ENCODE measurements at regions not wholly inside any gene's neighbourhood (a gene's known extent, or its start where the extent isn't known, plus 50 kb on each side); places are given as distances from the start of the nearest gene placed in this dataset.
"Not testable (repeated sequence)": the region's sequence is repeated elsewhere in the genome, so short reads cannot be mapped to it uniquely, and the experiment has no call there.

DNA sequence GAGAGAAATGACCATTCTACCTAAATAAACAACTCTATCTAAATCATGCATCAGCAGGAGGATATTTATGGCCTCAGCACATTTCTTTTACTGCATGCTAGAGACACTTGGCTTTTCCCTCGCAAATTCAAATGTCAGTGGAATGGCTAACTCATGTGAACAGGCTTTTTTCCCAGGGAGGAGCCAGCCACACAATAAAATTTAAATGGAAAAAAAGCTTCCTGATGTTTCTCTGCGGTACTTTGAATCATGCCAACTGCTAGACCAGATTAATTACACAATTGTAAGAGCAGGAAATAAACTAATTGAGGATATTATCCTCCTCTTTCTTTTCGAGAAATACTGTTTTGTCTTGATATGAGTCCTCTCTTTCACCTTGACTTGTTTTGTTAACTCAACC lies 676.3 kb downstream of the IRS1 start:
- no peak for DNase-seq (ENCODE audit: low spot score)

DNA sequence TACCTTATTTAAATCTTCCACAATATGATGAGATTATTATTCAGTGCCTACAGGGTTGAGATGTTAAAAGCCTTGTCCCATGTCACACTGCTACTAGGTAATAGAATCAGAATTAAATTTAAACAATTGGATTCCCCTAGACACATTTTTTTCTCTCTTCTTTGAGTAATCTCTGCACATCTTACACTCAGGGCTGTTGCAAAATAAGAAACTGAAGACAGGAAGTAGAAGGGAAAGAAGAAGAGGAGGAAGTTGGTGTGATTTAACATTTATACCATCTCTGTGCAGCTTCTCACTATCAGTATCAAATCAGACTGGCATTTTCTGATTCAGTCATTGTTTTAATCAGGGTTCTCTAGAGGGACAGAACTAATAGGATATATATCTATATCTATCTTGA lies 677.6 kb downstream of the IRS1 start:
- DNase-seq (ENCODE audit: low spot score): no peak

DNA sequence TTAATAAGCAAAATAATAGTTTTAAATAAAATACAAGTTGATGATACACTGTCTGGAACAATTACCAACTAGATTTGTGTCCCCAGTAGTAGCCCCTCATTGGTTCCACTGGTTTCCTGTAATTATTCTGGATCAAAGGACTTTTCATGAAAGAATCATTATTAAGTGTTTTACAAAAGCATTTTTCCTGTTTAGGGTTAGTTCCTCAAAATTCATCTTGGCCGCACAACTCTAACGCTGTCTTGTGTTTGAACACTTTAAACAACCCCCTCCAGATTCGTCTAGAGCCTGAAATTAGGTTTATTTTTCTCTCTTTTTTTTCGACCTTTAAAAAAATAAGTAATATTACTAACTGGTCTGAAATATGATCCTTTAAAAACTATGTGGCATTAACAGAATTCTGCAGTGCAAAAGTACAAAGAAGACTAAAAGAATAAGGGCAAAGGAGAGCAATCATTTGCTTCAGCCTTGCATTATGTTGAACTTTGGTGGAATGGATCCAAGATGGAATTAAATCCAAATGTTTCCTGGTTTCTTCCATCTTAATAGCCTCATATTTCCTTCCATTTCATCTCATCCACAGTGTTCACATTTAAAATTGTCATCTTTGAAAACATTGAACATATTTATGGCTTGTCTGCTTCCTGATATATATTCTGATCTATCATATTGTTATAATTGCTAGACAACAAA lies 678.4 kb downstream of the IRS1 start:
- no peak for DNase-seq (ENCODE audit: low spot score)

DNA sequence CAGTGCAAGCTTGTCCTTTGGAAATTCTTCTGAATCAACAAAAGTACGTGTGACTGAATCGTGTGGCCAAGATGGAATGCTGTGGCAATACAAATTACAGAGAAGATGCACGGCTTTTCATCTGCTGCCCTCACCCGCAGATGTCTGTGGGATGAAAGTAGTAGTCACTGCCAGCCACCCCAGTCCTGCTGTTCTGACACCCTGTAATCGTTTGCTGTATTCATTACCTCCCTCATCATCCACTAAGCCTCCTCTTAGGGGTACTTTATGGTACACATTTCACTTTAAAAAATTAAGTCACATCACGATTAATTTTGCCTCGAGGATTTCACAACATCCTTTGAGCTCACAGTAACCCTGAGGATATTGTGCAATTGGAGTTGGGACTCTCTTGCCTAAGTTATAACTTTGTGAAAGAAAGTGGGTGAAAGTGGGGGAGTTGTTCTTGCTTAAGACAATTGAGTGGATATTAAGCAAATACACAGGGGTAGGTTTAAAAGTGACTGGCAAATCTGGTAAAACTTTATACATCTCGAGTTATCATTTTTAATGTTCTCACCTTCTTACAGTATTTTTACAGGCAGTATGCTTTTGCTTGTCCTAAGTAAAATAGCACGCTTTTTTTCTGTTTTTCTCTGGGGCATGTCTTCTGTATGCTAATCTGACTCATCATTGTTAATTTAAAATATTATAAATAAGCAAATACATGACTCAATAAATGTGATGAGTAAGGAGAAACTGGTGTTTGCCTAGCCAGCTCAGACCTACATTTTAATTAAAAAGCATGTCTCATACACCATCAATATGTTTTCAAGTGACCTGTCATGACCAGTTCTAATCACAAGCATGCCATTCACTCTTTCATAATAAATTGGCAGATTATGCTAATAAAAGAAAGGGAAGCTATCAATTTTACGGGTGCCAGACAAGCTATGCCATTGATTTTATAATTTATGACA lies 680.9 kb downstream of the IRS1 start:
- DNase-seq (ENCODE audit: low spot score): no peak

DNA sequence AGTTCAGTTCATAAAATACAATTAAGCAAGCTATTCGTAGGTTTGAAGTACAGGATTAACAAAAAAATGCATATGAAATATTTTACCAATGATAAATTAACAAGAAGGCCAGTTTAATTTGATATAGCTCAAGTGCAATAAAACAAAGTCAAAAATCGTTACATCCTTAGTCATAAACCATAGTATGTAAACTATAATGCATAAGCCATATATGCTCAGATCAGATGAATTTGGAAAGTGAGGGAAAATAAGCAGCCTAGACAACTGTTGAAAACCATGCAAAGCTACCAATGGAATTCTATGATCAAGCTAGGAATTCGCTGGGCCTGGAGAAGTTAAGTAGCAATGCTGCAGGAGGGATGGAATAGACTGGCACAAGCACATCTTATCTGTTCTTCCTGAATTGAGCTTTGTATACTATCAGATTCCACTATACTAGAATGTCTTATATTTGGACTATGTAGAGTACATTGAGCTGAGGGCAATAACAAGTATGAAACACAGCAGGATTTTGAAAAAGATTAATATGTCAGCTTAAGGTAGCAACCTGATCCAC lies 682.0 kb downstream of the IRS1 start:
- DNase-seq (ENCODE audit: low spot score): no peak

DNA sequence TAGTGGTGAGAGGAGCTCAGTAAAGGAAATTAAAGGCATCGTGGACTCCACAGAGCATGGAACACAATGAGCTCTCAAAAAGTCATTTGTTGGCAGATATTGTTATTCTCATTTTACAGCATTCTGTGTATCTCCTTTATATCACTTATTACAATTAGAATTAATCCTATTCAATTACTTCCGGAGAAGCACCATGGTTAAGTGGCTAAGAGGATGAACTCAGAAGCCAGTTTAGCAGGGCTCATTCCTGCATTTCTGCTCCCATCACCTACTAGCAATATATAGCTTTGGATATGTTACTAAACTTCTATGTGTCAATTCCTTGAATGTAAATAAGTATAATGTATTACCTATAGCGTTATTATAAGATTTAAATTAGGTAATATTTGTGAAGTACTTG lies 683.3 kb downstream of the IRS1 start:
- DNase-seq (ENCODE audit: low spot score): no peak

DNA sequence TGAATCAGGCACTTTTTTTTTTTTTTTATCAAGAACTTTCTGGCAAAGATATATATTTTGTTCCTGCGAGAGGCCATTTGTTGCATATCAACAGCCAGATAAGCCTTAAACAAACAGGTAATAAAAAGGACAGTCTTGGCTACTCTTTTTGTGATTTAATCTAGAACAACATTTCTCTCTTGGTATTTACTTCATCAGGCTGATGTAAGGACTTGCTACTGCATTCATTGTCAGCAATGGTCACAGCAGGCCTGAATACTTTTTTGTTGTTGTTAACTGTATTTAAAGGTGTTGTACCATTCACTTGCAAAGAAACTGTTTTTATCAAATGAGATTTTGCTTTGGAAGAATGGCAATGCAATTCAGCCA lies 683.8 kb downstream of the IRS1 start:
- no peak for DNase-seq (ENCODE audit: low spot score)

DNA sequence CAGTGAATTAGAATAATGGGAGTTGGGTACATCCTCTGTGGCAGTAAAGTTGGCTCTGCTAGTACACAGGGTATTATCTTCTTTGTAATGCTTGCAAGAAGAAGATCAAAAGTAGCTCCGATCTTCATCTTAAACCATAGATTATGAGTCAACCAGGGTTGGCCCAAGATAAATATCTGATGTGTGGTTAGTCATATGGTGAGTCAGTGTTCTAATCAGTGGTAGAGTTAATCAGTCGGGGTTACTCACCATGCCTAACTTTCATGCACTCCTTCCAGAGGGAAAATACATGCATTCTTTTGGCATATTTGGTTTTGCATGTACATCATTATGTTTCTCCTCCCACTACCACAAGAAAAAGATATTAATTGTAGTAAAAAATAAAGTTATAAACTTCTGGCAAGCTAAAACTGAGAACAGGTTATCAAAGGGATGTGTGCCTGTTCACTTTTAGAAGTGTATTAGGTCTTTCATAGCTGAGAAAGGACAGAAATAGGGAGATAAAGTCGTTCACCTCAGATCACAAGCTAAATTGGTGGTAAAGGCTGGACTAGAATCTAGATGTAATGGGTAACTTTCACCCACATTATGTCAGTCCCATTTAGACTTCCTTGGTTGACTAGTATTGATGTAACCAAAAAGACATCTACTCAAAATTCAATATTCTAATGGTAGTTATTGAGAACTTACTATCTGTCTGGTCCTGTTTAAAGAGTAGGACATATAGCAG lies 684.4 kb downstream of the IRS1 start:
- no peak for DNase-seq (ENCODE audit: low spot score)

DNA sequence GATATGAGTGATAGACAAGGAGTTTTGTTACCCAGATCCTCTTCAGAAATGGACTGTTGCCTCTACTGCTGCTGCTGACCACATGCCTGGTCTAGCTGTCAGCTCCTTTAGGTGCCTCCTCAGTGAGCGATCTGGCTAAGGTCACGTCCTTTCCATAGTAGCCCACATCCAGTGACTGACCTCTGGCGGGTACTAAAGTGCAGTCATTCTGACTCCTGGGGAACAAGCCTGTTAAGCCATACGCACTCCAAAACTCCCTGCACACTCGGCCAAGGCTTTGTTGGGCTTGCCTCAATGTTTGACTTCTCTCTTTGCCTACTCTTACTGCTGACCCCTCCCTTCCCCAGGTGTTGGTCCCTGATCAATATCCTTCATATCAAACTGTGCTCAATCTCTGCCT lies 685.2 kb downstream of the IRS1 start:
- DNase-seq (ENCODE audit: low spot score): no peak

DNA sequence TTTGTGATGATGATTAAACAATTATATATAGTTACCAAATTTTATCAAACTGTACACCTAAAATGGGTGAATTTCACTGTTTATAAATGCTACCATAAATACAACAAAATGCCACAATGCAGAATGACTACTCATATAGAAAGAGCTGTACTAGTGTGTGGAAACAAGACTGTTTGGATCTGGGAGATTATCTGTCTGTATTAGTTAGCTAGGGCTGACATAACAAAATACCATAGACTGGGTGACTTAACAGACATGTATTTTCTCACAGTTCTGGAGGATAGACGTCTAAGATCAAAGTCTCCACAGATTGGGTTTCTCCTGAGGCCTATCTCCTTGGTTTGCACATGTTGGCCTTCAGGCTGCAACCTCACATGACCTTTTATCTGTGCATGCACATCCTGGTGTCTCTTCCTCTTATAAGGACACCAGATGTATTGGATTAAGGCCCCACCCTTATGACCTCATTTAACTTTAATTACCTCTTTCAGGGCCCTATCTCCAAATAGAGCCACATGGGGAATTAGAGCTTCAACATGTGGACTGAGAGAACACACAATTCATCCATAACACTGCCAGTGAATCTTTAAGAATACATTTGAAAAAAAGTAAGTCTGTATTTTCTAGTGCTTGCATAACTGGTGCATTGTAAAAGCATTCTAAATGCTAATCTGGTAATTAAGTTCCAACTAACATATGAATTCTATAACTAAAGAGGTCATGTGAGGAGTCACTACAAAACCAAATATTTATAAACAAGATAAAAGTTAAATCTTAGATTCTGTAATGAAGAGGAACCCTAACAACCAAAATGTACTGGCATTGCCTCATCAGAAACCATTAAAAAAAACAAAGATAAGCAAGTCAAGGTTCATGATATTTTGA lies 699.6 kb downstream of the NYAP2 start:
- DNase-seq (ENCODE audit: low spot score): no peak

DNA sequence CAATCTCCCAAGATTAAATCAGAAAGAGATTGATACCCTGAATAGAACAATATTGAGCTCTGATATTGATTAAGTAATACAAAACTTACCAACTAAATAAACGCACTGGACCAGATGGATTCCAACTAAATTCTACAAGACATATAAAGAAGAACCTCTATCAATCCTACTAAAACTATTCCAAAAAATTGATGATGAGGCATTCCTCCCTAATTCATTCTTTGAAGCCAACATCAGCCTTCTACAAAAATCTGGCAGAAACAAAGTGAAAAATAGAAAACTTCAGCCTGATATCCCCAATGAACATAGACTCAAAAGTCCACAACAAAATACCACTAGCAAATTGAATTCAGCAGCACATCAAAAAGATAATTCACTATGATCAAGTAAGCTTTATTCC lies 695.5 kb downstream of the NYAP2 start:
- no peak for DNase-seq (ENCODE audit: low spot score)

DNA sequence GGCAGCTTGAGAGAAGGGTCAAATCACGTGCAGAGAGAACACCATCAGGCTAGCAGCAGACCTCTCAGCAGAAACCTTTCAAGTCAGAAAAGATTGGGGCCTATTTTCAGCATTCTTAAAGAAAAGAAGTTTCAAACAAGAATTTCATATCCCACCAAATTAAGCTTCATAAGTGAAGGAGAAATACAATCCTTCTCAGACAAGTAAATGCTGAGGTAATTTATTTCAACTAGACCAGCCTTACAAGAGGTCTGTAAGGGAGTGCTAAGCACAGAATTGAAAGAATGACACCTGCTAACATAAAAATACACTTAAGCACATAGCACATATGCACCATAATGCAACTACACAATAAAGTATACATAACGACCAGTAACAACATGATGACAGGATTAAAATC lies 693.9 kb downstream of the NYAP2 start:
- DNase-seq (ENCODE audit: low spot score): no peak

DNA sequence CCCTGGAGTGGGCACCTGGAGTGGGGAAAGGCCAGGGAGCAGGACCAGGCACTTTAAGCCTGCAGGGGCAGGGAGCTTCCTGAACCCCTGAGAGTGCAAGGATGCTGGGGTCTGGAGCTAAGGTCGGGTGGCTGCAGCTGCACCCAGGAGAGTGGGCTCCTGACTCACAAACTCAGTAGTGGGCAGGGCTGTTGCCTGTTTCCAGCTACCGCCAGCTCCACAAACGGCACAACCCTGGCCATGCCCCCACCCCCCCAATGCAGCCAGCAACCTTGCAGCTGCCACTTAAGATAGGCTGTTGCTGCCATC lies 688.8 kb downstream of the NYAP2 start:
- no peak for DNase-seq (ENCODE audit: low spot score)

DNA sequence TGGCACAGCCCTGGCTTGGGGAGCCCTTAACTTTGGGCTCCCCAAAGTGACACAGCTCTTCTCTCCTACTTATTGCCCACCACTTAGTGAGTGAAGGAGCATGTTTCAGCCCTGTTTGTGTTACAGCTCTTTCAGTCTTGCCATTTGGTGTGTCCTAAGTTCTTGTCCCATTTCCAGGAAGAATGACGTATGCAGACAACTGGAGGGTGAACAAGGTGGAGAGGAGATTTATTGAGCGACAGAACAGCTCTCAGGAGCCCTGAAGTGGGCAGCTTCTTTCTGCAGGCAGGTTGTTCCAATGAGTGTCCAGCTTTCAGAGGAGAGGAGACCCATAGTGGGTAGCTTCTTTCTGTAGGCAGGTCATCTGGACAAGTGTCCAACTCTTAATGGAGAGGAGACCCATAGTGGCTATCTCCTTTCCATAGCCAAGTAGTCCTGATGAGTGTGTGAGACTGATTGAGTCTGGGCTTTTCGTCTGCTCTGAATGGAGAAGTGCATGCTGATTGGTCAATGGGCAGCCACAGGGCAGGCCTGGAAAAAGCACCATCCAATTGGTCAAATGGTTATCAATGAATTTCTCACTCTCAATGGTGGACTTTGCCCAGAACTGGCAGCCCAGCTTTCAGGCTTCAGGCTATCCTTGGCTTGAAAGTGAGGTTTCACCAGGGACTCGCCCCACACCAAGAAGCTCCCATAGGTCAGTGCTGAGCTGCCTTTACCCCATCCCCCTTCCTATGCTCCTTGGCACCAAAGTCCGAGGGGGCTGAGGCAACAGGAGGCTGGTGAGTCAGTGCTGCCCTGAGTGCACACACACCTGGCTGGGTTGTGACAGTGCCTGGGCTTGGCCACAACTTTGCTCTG lies 688.2 kb downstream of the NYAP2 start:
- no peak for DNase-seq (ENCODE audit: low spot score)

DNA sequence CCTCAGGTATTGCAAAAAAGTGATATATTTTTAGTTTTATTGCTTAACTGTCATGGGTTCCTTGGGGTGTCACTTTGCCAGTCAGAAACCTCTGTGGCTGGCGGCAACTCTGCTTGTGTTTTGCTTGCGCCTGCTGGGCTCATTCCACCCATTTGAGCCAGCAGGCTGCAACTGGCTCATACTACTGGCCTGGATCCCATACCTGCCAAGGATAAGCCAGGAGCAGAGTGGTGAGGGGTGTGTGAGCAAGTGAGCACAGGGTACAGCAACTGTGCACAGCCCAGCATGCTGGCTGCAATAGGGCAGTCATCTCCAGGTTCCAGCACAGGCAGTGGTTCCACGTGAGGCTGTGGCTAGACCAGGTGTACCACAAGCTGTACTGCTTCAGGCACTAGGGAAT lies 687.5 kb downstream of the NYAP2 start:
- DNase-seq (ENCODE audit: low spot score): no peak

DNA sequence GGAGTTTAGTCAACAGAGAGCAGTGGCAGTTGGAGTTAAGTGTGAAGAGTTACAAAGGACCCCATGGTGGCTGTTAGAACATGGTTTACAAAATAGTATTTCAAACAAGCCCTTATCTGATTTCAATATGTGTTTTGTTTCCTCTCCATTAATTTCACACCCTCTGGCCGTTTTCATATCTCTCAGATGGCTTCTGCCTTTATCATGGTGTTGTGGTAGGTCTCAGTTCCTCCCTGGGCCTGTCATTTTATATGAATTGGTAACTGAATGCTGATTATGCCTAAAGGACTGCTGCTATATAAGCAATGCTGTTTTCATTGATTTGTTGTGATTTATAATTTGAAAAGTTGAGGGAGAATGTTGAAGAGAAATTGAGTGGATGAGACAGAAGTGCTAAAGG lies 686.7 kb downstream of the NYAP2 start:
- no peak for DNase-seq (ENCODE audit: low spot score)

DNA sequence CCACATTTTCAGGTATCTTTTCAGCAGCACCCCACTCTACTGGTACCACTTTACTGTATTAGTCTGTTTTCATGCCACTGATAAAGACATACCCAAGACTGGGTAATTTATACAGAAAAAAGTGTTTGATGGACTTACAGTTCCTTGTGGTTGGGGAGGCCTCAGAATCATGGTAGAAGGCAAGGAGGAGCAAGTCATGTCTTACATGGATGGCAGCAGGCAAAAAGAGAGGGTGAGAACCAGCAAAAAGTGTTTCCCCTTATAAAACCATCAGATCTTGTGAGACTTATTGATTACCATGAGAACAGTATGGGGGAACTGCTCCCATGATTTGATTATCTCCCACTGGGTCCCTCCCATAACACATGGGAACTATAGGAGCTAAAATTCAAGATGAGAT lies 685.9 kb downstream of the NYAP2 start:
- not testable (repeated sequence) for DNase-seq (ENCODE audit: low spot score)

DNA sequence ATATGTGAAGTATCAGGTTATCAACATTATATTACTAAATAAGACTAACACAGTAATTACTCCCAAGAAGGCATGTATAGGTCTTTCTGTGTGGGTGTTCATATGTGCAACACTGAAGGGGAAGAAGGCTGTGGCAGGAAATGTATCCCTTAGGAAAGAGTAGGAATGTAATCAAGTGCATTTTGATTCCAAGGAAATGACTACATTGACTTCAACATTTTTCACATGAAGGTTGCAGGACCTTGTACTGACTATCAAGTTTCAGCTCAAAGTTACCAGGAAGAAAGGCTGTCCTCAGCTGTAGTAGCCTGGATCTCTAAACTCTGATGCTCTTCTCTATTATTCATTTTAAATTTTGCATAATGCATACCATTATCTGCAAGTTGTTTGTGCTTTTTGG lies 680.8 kb downstream of the NYAP2 start:
- DNase-seq (ENCODE audit: low spot score): no peak

DNA sequence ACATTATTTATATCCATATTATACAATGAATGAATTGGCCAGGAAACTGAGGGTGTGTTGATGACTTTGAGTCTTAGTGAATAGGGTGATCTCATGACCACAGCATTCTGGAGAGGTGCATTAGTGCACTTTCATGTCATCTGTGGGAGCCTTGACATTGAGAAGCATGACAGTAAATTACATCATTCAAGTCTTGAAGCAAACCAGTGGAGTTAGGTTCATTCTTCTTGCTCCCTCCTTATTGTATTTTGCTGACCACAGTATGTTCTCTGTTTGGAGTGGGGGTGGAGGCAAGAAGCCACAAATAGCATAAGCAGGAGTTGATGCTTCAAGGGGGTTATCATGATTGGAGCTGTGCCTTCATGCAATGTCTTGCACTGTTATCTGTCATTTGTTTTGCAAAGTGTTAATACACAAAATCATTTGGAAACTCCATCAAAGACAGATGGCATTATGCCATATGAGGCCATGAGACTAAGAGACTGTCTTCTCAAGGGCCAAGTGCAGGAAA lies 680.2 kb downstream of the NYAP2 start:
- DNase-seq (ENCODE audit: low spot score): no peak

DNA sequence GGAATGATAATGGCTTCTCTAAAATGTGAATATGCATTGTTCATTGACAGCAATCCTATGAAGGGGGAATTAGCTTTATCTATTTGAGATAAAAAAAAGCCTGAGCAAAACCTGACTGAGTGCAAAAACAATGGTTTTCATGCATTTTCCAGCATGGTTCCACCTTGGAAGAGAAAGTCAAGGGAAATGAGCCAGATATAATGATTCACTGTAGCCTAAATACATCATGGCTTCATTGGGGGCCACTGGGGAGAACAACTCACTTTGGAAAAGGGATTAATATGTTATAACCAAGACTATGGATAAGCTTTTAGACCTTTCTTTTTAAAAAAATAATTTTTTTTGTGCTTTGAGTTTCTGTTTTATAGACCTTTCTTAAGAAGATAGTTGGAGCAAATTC lies 679.7 kb downstream of the NYAP2 start:
- no peak for DNase-seq (ENCODE audit: low spot score)

DNA sequence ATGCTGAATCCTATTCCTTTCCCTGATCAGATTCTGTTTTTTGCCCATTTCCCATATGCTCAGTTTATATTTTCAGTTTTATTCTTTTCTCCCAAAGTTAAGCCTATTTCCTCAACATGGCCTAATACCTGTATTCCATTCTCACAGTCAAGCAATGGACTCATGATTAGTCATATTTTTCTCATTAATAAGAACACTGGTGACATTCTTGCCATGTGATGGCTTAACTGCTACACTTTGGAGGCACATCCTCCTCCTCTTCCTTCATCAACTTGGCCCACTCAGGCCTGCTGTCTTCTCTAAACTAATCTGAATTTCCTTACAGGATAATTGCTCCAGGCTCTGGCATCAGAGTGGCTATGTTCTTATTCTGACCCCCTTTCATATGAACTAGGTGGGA lies 679.2 kb downstream of the NYAP2 start:
- no peak for DNase-seq (ENCODE audit: low spot score)

Data from ecto neural progenitor cell (in vitro differentiated cells).